SKM-1 (cell line): ENCODE measurements at regions not wholly inside any gene's neighbourhood (a gene's known extent, or its start where the extent isn't known, plus 50 kb on each side); places are given as distances from the start of the nearest gene placed in this dataset.

Experiments
- DNase-seq: peaks from one replicate; lab custom pipeline; 2025; ENCODE audit not compliant: unreplicated experiment; lab: John Stamatoyannopoulos, UW

DNA sequence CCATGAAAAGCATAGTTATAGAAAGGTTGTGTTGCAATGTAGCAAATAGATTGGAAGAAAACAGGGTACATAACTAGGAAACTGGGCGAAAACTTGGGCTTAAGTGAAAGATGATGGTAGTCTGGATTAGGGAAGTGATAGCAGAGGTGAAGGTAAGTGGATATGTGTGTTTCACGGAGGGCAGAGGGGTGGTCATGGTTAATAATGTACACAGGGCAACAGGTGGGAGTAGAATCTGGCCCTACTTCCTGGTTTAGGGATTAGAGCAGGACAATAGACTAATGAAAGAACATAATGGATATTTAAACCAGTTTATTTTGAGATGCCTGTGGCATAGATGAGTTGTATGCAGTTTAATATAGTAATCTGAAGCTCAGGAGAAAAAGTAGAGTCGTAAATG is 257.3 kb upstream of the SPRY2 start:
- no peak for DNase-seq

DNA sequence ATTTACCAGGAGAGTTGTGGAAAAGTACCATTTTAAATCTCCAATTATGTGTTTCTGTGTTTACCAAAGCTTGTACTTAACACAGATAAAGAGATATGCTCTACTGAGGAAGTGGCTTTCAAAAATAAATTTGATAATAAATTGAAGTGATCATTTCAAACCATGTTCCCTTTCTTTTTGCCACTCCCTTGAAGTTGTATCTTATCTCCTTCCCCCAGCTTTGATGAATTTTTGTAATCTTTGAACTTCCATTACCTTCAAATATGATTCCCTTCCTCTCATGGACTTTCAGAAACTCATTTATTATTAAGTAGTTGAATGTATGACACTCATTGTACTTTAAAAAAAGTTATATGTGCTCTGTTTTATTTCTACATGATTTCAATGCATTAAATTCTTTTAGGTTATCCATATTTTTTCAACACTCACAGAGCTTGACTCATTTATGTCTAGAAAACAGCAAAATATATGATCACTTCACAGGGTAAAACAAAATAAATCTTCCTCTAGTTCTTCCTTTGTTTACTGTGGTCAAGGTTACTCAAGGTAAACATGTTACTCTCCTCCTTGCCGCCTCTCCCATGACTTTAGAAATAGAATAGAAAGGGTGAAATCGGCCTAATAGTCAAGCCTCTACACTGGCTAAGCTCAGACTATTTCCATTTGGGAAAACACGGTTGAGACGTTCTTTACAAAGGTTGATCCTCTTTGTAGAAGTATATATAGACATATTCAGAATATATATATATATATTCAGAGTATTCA is 251.2 kb upstream of the SPRY2 start:
- no peak for DNase-seq

DNA sequence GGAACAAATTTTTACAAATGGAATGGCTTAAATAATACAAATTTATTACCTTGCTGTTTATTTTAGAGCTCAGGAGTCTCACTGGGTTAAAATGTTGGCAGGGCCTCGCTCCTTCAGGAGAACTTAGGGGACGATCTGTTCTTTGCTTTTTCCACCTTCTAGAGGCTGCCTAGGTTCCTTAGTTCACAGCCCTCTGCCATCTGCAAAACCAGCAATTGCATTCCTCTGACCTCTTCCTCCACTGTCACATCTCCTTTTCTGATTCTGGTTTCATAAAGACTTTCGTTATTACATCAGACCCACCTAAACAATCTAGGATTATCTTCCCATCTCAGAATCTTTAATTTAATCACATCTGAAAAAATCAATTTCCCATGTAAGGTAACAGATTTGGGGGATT is 249.6 kb upstream of the SPRY2 start:
- no peak for DNase-seq

DNA sequence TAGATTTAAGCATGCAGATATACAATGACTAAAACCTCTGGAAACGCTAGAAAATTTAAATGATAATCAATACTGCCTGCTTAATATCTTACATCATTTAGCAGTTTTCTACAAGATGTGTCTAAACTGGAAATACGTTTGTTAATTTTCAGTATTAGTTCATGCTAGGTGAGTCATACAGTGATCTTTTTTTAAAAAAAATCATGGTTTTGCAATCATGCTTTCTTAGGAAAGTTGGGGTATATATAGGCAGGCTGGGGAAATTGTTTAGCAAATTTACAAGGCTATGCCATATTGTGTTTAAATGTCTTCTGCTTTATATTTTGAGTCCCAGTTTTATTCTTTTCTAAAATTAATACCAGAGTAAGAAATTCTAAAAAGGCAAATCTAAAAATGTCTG is 245.4 kb upstream of the SPRY2 start:
- no peak for DNase-seq

DNA sequence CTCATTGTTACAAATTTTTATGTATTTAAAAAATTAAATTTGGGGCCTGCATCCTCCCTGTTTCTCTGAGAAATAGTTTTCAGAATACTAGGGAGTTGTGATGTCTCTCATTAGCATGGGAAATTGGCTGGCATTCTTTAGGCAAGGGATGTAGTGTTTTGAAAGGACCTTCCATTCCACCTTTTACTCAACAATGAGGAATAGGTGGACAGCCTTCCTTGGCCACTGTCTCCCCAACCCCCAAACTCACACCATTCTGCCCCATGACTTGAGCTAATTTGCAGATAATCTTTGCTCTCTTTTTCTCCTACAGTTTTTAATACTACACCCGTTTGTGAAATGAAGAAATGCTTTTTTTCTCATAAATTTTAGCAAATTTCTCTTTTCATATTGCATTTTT is 244.6 kb upstream of the SPRY2 start:
- no peak for DNase-seq

DNA sequence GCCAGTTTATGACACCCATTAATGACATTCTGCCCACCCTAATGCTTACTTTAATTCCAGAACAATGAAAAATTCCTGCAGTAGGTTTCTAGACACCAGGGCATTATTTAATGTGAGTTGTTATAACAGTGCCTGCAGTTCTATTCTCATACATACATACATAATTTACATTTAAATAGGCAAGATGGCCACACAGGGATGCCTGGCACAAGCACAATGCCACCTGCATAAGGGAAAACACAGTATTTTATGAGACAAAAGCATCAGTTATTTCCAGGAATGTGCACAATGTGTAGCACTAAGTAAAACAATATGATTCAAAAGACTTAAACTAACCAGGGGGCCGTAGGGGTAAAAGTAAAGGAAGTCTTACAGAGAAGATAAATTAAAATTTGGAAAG is 243.9 kb upstream of the SPRY2 start:
- DNase-seq = no peak

DNA sequence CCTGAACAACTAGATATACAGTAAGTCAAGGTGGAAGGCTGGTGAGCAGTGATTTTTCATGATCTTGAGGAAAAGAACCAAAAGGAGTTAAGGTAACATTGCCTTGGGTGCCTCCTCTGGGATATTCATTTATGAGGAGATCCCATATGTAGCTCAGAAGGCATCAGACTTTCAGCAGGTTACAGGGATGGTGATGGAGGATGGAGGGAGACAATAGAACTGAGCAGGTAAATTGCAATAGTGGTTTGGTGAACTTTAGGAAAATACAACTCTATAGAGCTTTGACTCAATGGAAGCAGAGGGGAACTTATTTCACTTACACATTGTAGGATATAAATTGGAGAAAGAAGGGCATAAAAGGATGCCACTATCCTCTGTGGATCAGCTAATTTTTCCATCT is 243.4 kb upstream of the SPRY2 start:
- DNase-seq = no peak

DNA sequence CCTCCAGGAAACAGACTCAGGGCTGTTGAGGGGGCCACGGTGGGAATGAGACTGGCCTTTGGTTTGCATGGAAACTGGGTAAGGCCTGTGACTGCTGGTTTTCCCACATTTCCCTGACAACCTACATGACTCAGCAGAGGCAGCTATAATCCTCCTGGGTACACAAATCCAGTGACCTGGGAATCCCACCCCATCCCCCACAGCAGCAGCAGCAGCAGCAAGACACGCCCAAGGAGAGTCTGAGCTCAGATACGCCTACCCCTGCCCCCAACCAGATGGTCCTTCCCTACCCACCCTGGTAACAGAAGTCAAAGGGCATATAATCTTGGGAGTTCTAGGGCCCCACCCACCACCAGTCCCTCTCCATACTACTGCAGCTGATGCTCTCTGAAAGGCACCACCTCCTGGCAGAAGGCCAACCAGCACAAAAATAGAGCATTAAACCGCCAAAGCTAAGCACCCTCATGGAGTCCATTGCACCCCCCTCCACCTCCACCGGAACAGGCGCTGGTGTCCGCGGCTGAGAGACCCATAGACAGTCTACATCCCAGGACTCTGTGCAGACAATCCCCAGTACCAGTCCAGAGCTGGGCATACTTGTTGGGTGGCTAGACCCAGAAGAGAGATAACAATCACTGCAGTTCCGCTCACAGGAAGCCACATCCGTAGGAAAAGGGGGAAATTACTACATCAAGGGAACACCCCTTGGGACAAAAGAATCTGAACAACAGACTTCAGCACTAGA is 237.2 kb upstream of the SPRY2 start:
- no peak for DNase-seq

DNA sequence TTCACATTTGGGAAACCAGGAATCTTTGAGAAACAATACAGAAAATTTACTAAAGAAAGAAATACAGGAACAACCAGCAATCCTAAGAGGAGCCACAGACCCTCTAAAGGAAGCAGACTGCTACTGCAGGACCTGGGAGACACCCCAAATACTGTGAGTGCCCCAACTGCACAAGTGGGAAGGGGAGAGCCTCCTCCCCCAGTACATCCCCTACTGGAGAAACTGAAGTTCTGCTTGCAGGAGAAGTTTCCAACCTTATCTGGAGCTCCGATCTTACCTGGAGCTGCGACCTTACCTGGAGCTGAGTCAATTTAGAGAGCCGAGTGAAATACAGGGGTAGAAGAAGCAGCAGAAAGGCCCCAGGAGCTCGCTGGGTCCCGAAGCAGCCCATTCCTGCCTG is 236.4 kb upstream of the SPRY2 start:
- DNase-seq = no peak

DNA sequence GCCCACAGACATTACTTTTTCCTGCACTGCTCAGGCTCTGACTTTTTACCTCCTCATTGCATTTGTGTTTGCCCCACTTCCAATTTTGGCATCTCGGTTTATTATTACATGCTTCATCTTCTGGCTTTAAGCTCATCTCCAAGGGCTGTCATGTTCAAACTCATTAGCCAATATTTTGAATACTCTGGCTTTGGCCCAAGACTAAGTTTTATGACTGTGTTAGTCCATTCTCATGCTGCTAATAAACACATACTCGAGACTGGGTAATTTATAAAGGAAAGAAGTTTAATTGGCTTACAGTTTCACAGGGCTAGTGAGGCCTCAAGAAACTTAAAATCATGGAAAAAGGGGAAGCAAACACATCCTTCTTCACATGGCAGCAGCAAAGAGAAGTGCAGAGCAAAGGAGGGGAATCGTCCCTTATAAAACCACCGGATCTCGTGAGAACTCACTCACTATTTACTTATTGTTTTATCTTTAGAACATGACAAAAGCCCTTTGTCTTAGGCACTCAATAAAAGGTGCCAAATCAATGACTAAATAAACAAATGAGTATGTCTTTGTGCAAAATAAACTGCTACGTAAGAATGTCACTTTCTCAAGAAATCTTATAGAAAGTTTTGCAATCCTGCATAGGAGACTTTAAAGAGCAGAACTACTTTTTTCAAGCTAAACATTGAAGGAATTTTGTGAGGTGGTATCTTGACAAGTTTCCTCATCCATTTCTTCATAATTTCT is 233.4 kb upstream of the SPRY2 start:
- DNase-seq = no peak

DNA sequence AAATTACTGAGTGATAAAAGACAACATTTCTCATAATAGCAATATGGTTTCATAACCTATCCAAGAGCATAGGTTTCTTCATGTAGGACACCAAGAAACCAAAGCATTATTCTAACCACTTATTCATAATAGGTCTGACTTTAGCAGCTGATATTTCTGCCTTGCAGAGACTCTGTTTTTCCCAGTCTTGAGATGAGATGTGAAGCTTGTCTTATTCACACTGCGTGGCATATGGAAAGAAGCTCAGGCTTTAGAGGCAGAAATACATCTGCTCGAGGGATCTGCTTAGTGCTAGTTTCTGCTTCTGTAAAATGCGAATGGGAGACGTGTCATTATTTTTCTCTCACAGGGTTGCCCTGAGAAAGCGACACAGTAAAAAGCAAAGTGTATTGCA is 232.0 kb upstream of the SPRY2 start:
- no peak for DNase-seq

DNA sequence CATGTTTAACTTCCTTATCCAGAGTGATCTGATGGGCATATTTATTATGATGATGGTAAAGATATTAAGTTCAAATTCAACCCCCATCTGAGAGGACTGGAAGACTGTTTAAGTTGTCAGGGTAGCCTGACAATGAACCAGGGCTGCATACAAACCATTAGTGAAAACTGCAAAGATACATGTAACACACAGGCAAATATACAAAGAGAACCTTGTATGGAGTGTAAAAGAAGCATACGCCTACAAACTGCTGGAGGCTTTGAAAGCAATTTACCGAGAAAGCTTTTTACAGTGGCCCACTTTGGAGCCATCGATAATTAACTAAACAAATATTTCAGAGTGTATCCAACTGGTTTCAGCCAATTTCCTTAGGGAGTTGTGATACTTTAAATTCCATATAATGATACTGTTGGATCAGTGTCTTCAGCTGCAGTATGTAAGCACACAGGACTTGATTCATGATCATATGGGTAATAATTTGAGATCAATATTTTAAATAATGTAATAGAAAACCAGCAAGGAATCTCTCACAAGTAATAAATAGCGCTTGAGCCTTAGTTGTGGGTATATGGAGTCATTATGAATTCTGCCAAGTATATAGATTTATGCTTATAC is 231.5 kb upstream of the SPRY2 start:
- no peak for DNase-seq

DNA sequence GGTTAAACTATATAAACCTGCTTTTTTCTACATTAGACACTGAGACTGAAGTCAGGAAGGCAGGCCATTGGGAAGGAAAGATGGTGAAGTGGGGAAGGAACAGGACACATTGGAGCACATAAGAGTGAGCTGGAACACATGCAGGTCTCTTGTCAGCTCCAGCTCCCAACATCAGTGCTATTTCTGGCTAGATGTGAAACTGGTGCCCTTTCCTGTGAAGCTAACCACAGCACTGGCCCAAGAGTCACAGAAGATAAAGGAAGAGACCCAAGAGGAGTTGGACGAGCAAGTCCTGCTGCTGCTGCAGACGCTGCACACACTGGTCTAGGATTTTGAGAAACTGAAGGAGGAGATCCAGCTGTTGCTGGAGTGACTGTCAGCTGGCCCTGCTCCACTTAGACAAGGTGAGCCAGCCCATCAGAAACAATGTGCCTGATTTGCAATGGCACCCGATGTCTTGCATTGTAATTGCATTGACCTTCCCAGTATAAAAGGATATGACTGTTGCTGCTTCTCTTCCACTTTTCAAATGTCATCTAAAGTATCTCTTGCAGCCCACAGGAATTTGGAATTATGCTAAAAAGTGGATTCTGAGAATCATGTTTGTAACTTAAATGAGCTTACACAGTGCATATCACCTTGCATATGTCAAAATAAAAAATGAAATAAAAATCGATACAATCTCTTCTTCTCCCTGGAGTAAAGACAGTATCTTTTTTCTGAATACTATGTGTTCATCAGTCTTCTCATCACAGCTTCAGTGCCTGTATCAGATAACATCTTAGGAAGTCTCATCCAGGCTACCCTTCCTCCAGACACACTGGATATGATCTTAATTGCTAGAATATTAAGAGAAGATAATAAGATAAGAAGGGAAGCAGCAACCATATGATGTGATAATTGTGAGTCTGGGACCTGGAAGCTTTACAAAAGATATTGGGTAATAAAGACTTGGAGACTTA is 230.7 kb upstream of the SPRY2 start:
- no peak for DNase-seq

DNA sequence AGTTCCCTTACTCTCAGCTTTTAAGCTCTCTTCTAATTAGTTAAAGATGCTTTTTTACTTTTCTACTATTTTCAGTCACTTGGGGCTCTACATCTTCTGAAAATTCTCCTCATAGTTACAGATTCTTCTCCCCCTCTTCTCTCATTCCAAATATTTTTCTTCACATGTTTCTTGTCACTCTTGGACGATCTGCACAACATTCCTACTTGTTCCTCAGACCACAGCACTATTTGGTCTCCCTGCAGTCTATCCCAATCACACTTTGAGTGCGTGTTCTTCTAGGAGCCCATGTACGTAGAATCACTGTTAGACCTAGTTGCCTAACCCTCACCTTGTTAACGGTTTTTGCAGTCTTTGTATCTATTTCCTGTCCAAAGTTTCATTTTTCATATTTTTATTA is 222.5 kb upstream of the SPRY2 start:
- no peak for DNase-seq

DNA sequence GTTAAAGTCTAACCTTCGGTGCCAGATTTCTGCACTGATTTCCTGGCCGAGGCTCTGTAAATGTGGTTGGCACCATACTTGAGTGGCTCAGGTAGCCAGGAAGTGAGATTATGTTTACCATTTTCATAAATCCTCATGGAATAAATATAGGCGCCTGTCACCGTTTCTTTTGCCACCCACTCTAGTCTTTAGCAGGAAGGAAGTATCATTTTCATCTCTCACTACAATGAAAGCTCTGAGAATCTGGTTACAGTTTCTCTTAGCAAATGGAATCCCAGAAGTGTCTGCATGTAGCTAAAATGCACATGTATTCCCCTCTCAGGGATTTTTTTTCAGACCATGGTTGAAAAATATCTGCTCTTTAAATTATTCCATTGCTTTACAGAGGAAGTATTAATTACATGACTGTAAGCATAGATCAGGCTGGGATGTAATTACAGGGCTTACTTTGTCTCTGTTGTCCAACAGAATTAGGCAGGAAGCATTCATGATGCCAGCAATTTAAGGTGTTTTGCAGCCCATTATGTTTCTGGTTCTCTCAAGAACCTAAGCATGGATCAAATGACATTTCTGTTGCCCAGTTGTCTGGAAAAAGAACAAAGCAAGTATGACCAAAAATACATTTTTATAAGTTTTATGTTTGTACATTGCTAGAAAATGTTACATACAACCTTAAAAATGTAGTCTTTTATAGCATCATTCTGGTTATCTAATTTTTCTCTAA is 221.7 kb upstream of the SPRY2 start:
- no peak for DNase-seq

DNA sequence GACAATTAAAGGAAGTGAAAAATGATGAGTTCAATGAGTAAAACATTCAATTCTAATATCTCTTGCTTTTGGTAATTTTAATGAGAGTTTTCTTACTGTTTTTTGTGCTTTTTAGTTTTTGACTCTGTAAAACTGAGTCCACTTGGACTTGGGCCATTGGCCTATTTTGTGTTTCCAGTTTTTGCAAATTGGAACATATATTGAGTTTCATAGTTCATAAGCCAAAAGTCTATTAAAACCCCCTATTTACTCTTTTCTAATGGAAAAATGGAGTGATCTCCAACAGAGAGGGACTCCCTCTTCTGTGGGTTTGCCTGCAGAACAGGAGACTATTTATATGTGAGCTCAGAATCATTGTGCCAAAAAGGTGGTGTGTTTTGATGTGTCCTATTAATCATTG is 219.7 kb upstream of the SPRY2 start:
- DNase-seq = no peak

DNA sequence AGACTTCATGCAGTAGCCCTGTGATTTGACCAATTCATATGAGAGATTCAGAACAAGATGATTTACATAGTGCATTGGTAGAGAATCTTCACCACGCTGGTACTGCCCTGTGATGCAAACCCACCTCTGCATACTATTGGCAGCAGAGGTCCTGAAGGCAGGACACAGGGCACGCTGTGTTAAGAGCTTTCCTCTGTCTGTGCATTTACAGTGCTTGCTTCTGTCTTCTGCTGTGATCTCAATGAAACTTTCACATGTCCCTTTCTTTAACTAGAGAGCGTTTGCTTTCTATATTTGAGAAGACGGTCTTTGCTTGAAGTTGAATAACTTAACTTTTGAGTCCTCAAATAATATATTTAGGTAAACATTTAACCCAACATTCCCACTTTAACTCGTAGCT is 219.0 kb upstream of the SPRY2 start:
- DNase-seq = no peak

DNA sequence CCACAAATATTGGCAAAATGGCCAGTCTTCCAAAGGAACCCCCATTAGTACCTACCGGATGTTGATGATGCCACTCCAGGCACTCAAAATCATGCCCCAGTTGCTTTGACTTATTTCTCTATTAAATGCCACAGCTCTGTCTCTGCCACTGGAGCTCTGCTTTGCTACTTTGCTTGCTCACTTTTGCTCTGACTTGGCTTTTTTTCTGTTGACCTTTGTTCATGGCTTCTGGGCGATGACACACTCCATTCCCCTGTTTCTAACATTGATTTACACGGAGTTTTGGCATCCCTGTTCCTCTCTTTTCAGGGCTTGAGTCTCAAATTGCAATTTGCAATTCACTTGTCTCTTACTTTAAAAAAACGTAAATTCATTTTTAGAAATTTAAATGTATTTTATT is 217.1 kb upstream of the SPRY2 start:
- no peak for DNase-seq

DNA sequence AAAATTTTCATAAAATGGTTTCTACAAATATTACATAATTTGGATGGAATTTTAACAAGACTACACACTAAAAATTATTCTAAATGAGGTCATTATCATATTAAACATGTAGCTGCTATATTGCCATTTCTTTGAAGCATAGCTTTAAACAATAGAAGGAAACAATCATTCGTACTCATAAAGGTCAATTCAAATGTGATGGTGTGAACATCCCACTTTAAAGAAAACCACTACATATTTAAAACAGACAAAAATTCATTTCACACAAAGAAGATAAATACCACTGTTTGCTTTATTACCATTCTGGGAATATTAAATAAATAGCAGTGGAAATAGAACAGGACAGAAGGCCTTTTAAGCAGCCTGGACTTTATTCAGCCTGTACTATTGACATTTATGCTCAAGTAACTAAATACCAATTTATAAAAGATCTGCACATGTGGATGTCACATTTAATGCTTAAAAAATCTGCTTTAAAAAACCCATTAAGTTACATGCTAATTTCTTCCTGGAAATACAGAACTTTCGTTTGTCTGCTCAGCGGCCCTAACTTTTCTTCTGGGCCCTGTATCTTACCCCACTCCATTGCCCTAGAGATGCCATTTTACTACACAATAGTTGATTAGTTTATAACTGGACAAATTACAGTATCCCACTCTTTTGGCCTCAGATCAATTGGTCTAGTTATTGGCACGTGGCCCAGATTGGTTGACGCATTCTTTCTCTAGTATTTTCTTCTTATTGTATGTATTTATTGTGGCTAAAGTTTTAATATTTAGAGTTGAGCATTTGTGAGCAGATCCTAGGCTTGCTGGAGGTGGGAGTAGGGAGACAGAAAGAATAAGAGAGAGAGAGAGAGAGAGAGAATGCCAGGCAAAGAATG is 215.1 kb upstream of the SPRY2 start:
- DNase-seq = no peak
